GM23338 (cell line): ENCODE measurements at regions not wholly inside any gene's neighbourhood (a gene's known extent, or its start where the extent isn't known, plus 50 kb on each side); places are given as distances from the start of the nearest gene placed in this dataset.
"Not testable (repeated sequence)": the region's sequence is repeated elsewhere in the genome, so short reads cannot be mapped to it uniquely, and the experiment has no call there.

Experiments used
- CREB1 ChIP-seq: fragments of 250-450 bp; sonication (Bioruptor Pico); IDR thresholded peaks from 2 replicates; pipeline ENCODE4 v1.5.0; 2020; ENCODE audit warnings: low read depth, mild to moderate bottlenecking, moderate library complexity
- EZH2 ChIP-seq: fragments of 200-600 bp; sonication (generic); IDR thresholded peaks from one replicate; pipeline ENCODE4 v1.8.0; 2017; ENCODE audit warnings: antibody characterized with exemption, mild to moderate bottlenecking, low read depth; ENCODE audit not compliant: unreplicated experiment
- EZH2phosphoT487 ChIP-seq: fragments of 200-600 bp; sonication (generic); IDR thresholded peaks from one replicate; pipeline ENCODE4 v1.8.1; 2018; ENCODE audit warnings: antibody characterized with exemption; ENCODE audit not compliant: unreplicated experiment
- JUNB ChIP-seq: IDR thresholded peaks from one replicate; pipeline ENCODE4 v1.6.1; 2016; ENCODE audit warnings: antibody characterized with exemption; ENCODE audit not compliant: unreplicated experiment
- NANOG ChIP-seq: IDR thresholded peaks from 2 replicates; pipeline ENCODE4 v1.6.1; 2016; ENCODE audit warnings: antibody characterized with exemption, borderline replicate concordance
- POLR2AphosphoS5 ChIP-seq: IDR thresholded peaks from 2 replicates; pipeline ENCODE4 v1.6.1; 2016; ENCODE audit warnings: antibody characterized with exemption, low read depth
- ZNF114 ChIP-seq: fragments of 250-450 bp; sonication (Bioruptor Pico); IDR thresholded peaks from 2 replicates; pipeline ENCODE4 v1.5.0; 2020; ENCODE audit warnings: mild to moderate bottlenecking, moderate library complexity
- TF ChIP-seq, protein P1 (sequence below), 2 experiments: fragments of 200-600 bp in 1 of 2; sonication (generic) in 1 of 2; conservative IDR thresholded peaks; 2 replicates each; pipeline versions ENCODE4 v1.5.1 to v1.6.1; 2016 to 2017; ENCODE audit warnings: antibody characterized with exemption in 2 of 2, low read depth in 2 of 2, mild to moderate bottlenecking in 2 of 2, moderate library complexity in 1 of 2
- TF ChIP-seq, protein P2 (sequence below): IDR thresholded peaks from 2 replicates; pipeline ENCODE4 v1.6.1; 2016; ENCODE audit warnings: antibody characterized with exemption
- TF ChIP-seq, protein P3 (sequence below): IDR thresholded peaks from one replicate; pipeline ENCODE4 v1.6.1; 2018; ENCODE audit warnings: antibody characterized with exemption; ENCODE audit not compliant: unreplicated experiment
- TF ChIP-seq, protein P4 (sequence below): fragments of 250-450 bp; sonication (Bioruptor Pico); IDR thresholded peaks from 2 replicates; pipeline ENCODE4 v1.5.0; 2020; ENCODE audit warnings: mild to moderate bottlenecking, moderate library complexity

DNA sequence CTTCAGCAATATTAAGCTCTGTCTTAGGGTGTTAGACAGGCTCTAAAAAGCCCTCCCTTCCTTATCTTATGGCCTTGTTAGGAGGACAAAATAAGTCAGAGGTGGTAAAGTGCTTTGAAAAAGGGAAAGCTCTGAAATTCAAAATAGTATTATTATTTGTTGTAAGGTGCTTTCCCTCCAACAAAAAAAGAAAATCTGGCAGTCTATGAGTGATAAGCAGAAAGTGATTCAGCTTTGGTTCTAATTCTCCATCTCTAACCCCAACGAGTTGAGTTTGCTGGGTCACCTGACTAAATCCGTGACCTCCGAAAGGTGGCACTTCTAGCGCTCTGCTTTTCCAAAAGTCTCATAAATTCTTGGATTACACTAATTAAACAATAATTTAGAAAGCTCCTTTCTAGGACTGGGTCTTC lies 305.1 kb downstream of the BCL2L11 start:
- TF ChIP-seq, protein P1, sequence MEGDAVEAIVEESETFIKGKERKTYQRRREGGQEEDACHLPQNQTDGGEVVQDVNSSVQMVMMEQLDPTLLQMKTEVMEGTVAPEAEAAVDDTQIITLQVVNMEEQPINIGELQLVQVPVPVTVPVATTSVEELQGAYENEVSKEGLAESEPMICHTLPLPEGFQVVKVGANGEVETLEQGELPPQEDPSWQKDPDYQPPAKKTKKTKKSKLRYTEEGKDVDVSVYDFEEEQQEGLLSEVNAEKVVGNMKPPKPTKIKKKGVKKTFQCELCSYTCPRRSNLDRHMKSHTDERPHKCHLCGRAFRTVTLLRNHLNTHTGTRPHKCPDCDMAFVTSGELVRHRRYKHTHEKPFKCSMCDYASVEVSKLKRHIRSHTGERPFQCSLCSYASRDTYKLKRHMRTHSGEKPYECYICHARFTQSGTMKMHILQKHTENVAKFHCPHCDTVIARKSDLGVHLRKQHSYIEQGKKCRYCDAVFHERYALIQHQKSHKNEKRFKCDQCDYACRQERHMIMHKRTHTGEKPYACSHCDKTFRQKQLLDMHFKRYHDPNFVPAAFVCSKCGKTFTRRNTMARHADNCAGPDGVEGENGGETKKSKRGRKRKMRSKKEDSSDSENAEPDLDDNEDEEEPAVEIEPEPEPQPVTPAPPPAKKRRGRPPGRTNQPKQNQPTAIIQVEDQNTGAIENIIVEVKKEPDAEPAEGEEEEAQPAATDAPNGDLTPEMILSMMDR (conservative IDR thresholded peaks at IDR 0.05; ENCODE audit: low read depth in 2 of 2) = not testable (repeated sequence)
- not testable (repeated sequence) for TF ChIP-seq EZH2; JUNB; POLR2AphosphoS5; CREB1 (CRISPR knock-in tag); EZH2phosphoT487; NANOG; ZNF114
- TF ChIP-seq, protein P2, sequence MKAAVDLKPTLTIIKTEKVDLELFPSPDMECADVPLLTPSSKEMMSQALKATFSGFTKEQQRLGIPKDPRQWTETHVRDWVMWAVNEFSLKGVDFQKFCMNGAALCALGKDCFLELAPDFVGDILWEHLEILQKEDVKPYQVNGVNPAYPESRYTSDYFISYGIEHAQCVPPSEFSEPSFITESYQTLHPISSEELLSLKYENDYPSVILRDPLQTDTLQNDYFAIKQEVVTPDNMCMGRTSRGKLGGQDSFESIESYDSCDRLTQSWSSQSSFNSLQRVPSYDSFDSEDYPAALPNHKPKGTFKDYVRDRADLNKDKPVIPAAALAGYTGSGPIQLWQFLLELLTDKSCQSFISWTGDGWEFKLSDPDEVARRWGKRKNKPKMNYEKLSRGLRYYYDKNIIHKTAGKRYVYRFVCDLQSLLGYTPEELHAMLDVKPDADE = not testable (repeated sequence)
- TF ChIP-seq, protein P3, sequence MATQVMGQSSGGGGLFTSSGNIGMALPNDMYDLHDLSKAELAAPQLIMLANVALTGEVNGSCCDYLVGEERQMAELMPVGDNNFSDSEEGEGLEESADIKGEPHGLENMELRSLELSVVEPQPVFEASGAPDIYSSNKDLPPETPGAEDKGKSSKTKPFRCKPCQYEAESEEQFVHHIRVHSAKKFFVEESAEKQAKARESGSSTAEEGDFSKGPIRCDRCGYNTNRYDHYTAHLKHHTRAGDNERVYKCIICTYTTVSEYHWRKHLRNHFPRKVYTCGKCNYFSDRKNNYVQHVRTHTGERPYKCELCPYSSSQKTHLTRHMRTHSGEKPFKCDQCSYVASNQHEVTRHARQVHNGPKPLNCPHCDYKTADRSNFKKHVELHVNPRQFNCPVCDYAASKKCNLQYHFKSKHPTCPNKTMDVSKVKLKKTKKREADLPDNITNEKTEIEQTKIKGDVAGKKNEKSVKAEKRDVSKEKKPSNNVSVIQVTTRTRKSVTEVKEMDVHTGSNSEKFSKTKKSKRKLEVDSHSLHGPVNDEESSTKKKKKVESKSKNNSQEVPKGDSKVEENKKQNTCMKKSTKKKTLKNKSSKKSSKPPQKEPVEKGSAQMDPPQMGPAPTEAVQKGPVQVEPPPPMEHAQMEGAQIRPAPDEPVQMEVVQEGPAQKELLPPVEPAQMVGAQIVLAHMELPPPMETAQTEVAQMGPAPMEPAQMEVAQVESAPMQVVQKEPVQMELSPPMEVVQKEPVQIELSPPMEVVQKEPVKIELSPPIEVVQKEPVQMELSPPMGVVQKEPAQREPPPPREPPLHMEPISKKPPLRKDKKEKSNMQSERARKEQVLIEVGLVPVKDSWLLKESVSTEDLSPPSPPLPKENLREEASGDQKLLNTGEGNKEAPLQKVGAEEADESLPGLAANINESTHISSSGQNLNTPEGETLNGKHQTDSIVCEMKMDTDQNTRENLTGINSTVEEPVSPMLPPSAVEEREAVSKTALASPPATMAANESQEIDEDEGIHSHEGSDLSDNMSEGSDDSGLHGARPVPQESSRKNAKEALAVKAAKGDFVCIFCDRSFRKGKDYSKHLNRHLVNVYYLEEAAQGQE = not testable (repeated sequence)
- TF ChIP-seq, protein P4, sequence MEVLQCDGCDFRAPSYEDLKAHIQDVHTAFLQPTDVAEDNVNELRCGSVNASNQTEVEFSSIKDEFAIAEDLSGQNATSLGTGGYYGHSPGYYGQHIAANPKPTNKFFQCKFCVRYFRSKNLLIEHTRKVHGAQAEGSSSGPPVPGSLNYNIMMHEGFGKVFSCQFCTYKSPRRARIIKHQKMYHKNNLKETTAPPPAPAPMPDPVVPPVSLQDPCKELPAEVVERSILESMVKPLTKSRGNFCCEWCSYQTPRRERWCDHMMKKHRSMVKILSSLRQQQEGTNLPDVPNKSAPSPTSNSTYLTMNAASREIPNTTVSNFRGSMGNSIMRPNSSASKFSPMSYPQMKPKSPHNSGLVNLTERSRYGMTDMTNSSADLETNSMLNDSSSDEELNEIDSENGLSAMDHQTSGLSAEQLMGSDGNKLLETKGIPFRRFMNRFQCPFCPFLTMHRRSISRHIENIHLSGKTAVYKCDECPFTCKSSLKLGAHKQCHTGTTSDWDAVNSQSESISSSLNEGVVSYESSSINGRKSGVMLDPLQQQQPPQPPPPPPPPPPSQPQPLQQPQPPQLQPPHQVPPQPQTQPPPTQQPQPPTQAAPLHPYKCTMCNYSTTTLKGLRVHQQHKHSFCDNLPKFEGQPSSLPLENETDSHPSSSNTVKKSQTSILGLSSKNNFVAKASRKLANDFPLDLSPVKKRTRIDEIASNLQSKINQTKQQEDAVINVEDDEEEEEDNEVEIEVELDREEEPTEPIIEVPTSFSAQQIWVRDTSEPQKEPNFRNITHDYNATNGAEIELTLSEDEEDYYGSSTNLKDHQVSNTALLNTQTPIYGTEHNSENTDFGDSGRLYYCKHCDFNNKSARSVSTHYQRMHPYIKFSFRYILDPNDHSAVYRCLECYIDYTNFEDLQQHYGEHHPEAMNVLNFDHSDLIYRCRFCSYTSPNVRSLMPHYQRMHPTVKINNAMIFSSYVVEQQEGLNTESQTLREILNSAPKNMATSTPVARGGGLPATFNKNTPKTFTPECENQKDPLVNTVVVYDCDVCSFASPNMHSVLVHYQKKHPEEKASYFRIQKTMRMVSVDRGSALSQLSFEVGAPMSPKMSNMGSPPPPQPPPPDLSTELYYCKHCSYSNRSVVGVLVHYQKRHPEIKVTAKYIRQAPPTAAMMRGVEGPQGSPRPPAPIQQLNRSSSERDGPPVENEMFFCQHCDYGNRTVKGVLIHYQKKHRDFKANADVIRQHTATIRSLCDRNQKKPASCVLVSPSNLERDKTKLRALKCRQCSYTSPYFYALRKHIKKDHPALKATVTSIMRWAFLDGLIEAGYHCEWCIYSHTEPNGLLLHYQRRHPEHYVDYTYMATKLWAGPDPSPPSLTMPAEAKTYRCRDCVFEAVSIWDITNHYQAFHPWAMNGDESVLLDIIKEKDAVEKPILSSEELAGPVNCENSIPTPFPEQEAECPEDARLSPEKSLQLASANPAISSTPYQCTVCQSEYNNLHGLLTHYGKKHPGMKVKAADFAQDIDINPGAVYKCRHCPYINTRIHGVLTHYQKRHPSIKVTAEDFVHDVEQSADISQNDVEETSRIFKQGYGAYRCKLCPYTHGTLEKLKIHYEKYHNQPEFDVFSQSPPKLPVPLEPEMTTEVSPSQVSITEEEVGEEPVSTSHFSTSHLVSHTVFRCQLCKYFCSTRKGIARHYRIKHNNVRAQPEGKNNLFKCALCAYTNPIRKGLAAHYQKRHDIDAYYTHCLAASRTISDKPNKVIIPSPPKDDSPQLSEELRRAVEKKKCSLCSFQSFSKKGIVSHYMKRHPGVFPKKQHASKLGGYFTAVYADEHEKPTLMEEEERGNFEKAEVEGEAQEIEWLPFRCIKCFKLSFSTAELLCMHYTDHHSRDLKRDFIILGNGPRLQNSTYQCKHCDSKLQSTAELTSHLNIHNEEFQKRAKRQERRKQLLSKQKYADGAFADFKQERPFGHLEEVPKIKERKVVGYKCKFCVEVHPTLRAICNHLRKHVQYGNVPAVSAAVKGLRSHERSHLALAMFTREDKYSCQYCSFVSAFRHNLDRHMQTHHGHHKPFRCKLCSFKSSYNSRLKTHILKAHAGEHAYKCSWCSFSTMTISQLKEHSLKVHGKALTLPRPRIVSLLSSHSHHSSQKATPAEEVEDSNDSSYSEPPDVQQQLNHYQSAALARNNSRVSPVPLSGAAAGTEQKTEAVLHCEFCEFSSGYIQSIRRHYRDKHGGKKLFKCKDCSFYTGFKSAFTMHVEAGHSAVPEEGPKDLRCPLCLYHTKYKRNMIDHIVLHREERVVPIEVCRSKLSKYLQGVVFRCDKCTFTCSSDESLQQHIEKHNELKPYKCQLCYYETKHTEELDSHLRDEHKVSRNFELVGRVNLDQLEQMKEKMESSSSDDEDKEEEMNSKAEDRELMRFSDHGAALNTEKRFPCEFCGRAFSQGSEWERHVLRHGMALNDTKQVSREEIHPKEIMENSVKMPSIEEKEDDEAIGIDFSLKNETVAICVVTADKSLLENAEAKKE (CRISPR knock-in tag) = not testable (repeated sequence)
